OCI-LY1 (cell line): ENCODE measurements at regions not wholly inside any gene's neighbourhood (a gene's known extent, or its start where the extent isn't known, plus 50 kb on each side); places are given as distances from the start of the nearest gene placed in this dataset.
"Not testable (repeated sequence)": the region's sequence is repeated elsewhere in the genome, so short reads cannot be mapped to it uniquely, and the experiment has no call there.

Experiments
- H2AFZ ChIP-seq: fragments of 200-600 bp; sonication (generic), shearing (Covaris generic); 2 replicates; pipeline ENCODE4 v1.6.0; 2014; ENCODE audit warnings: antibody characterized with exemption, mild to moderate bottlenecking, low read length
- H3F3A ChIP-seq: fragments of 200-600 bp; sonication (generic), shearing (Covaris generic); 2 replicates; pipeline ENCODE4 v1.6.0; 2014; ENCODE audit warnings: mild to moderate bottlenecking, antibody characterized with exemption, low read length, moderate library complexity; ENCODE audit not compliant: insufficient read depth
- H3K27ac ChIP-seq: fragments of 200-600 bp; sonication (generic); 2 replicates; pipeline ENCODE4 v1.5.1; 2014; ENCODE audit warnings: low read length, mixed run types, mild to moderate bottlenecking, low read depth; ENCODE audit not compliant: poor library complexity, severe bottlenecking
- H3K27me3 ChIP-seq: fragments of 200-600 bp; sonication (generic); 2 replicates; pipeline ENCODE4 v1.6.0; 2014; ENCODE audit warnings: antibody characterized with exemption, mild to moderate bottlenecking, low read length, moderate library complexity; ENCODE audit not compliant: insufficient read depth
- H3K36me3 ChIP-seq: fragments of 200-600 bp; sonication (generic); 2 replicates; pipeline ENCODE4 v1.6.1; 2014; ENCODE audit warnings: mild to moderate bottlenecking, antibody characterized with exemption, low read length, moderate library complexity, mixed read lengths; ENCODE audit not compliant: insufficient read depth
- H3K4me1 ChIP-seq: fragments of 200-600 bp; sonication (generic); 2 replicates; pipeline ENCODE4 v1.5.1; 2014; ENCODE audit warnings: mild to moderate bottlenecking, low read length, moderate library complexity; ENCODE audit not compliant: insufficient read depth, severe bottlenecking
- H3K4me2 ChIP-seq: fragments of 200-600 bp; sonication (generic), shearing (Covaris generic); 2 replicates; pipeline ENCODE4 v1.6.1; 2014; ENCODE audit warnings: low read length
- H3K4me3 ChIP-seq: fragments of 200-600 bp; sonication (generic); 2 replicates; pipeline ENCODE4 v1.5.1; 2014; ENCODE audit warnings: low read length, low read depth, mild to moderate bottlenecking, mixed read lengths; ENCODE audit not compliant: poor library complexity, severe bottlenecking
- H3K79me2 ChIP-seq: fragments of 200-600 bp; shearing (Covaris generic); 2 replicates; pipeline ENCODE4 v1.6.1; 2016; ENCODE audit warnings: mixed run types, low read length, mixed read lengths; ENCODE audit not compliant: insufficient read depth
- H3K9ac ChIP-seq: fragments of 200-600 bp; sonication (generic), shearing (Covaris generic); 2 replicates; pipeline ENCODE4 v1.6.1; 2014; ENCODE audit warnings: mild to moderate bottlenecking, low read length, mixed read lengths
- H3K9me2 ChIP-seq: fragments of 200-600 bp; sonication (generic), shearing (Covaris generic); 2 replicates; pipeline ENCODE4 v1.6.1; 2014; ENCODE audit warnings: low read depth, mild to moderate bottlenecking, low read length, mixed read lengths
- H3K9me3 ChIP-seq: fragments of 200-600 bp; shearing (Covaris generic); 2 replicates; pipeline ENCODE4 v1.6.1; 2014; ENCODE audit warnings: low read length, mixed read lengths
- H4K20me1 ChIP-seq: fragments of 200-600 bp; sonication (generic), shearing (Covaris generic); 2 replicates; pipeline ENCODE4 v1.6.0; 2016; ENCODE audit warnings: mild to moderate bottlenecking, low read length; ENCODE audit not compliant: insufficient read depth
- EZH2 ChIP-seq: fragments of 200-600 bp; sonication (generic), shearing (Covaris generic); IDR thresholded peaks from 2 replicates; pipeline ENCODE4 v1.8.0; 2017; ENCODE audit warnings: borderline replicate concordance, mixed run types, mild to moderate bottlenecking, antibody characterized with exemption, low read length, moderate library complexity, mixed read lengths
- TF ChIP-seq, protein P1 (sequence below): fragments of 200-600 bp; sonication (generic), shearing (Covaris generic); IDR thresholded peaks from 2 replicates; pipeline ENCODE4 v1.5.1; 2017; ENCODE audit warnings: mild to moderate bottlenecking, antibody characterized with exemption, low read length, moderate library complexity, mixed read lengths

DNA sequence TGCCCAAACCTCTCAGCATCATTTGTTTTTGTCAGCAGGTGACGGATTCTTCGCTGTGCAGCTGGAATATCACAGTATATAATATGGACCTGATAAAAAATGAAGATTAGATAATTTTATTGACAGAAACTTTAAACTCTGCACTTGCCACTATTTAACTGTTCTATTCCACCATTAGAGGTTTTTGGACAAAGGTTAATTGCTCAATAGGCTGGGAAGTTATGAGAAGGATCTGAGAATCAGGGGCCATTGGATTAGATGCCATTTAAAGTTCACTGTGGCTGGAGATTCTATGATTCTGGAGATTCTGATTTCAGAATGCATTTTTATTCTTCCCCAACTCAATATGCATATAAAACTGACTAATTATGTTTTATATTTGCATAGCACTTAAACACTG lies 59.8 kb upstream of the ANXA1 start:
- H3K36me3 ChIP-seq, result no peaks in the 10 kb centered on the region
- H3K27me3 ChIP-seq, result no peaks in the 10 kb centered on the region
- H3K9ac ChIP-seq, result no peak overlapping the region
- no peaks in the 10 kb centered on the region for H3K79me2 ChIP-seq
- no peaks in the 10 kb centered on the region for H4K20me1 ChIP-seq
- TF ChIP-seq EZH2, result no peak
- TF ChIP-seq, protein P1, sequence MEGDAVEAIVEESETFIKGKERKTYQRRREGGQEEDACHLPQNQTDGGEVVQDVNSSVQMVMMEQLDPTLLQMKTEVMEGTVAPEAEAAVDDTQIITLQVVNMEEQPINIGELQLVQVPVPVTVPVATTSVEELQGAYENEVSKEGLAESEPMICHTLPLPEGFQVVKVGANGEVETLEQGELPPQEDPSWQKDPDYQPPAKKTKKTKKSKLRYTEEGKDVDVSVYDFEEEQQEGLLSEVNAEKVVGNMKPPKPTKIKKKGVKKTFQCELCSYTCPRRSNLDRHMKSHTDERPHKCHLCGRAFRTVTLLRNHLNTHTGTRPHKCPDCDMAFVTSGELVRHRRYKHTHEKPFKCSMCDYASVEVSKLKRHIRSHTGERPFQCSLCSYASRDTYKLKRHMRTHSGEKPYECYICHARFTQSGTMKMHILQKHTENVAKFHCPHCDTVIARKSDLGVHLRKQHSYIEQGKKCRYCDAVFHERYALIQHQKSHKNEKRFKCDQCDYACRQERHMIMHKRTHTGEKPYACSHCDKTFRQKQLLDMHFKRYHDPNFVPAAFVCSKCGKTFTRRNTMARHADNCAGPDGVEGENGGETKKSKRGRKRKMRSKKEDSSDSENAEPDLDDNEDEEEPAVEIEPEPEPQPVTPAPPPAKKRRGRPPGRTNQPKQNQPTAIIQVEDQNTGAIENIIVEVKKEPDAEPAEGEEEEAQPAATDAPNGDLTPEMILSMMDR, result no peak
- no peaks in the 10 kb centered on the region for H3K9me3 ChIP-seq
- no peak overlapping the region for H3K4me2 ChIP-seq
- no peak overlapping the region for H3K4me3 ChIP-seq
- no peaks in the 10 kb centered on the region for H3K9me2 ChIP-seq
- H2AFZ ChIP-seq, result no peak overlapping the region
- H3K4me1 ChIP-seq, result no peaks in the 10 kb centered on the region
- no peak overlapping the region for H3K27ac ChIP-seq
- no peaks in the 10 kb centered on the region for H3F3A ChIP-seq

DNA sequence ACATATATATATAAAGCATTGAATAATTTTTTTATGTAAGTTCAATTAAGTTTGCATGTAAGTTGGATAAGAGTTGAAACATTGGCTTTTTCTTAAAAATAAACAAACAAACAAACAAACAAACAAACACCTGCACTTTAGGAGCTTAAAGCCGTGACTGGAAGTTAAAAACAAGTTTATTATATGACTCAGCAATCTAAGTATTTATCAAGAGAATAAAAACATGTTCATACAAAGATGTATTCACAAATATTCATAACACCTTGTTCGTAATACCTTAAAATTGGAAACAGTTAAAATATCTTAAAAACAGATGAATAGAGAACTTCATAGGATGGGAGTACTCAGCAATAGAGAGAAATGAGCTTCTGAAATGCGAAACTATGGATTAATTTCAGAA lies 61.5 kb upstream of the ANXA1 start:
- Histone ChIP-seq H3K36me3 (no peaks in the 10 kb centered on the region), H3K4me2 (no peak overlapping the region), H3K79me2 (no peaks in the 10 kb centered on the region), H2AFZ (no peak overlapping the region), H3K9ac (no peak overlapping the region), H3K4me3 (no peak overlapping the region), H3K9me3 (no peaks in the 10 kb centered on the region), H3F3A (no peaks in the 10 kb centered on the region), H3K27me3 (no peaks in the 10 kb centered on the region), H3K9me2 (no peaks in the 10 kb centered on the region), H3K27ac (no peak overlapping the region), H4K20me1 (no peaks in the 10 kb centered on the region), H3K4me1 (no peaks in the 10 kb centered on the region)
- no peak for TF ChIP-seq EZH2
- TF ChIP-seq, protein P1, result no peak

DNA sequence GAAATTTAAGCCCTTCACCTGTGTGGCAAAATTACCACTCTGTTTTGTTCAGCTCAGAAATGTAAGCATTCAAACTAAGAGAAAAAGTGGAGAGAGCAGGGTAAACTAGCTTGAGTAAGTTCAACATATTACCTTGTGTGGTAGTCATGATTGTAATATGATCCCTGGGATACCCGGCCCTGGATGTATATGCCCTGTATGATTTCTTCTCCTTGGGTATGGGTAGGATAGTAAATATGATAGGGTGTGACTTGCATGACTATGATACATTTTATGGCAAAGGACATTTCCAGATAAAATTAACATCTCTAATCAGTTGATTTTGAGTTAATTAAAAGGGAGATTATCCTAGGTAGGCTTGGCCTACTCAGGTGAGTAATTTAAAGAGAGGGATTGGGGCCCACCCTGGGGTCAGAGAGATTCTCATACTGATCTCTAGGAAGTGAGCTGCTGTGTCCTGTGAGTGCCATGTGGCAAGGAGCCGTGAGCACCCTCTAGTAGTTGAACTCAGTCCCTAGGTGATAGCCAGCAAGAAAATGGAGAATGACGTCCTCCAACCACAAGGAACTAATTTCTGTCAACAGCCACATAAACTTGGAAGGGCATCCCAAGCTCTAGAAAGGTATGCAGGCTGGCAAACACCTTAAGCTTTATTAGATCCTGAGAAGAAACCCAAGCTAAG lies 62.2 kb upstream of the ANXA1 start:
- Histone ChIP-seq H3K27ac (no peak overlapping the region), H2AFZ (no peak overlapping the region), H3K79me2 (no peaks in the 10 kb centered on the region), H3K36me3 (no peaks in the 10 kb centered on the region), H3K4me2 (no peak overlapping the region), H3K9me3 (no peaks in the 10 kb centered on the region), H3K4me1 (no peaks in the 10 kb centered on the region), H3F3A (no peaks in the 10 kb centered on the region), H3K4me3 (no peak overlapping the region), H4K20me1 (no peaks in the 10 kb centered on the region), H3K9ac (no peak overlapping the region), H3K27me3 (no peaks in the 10 kb centered on the region), H3K9me2 (no peaks in the 10 kb centered on the region)
- TF ChIP-seq EZH2, result no peak
- TF ChIP-seq, protein P1, result no peak

DNA sequence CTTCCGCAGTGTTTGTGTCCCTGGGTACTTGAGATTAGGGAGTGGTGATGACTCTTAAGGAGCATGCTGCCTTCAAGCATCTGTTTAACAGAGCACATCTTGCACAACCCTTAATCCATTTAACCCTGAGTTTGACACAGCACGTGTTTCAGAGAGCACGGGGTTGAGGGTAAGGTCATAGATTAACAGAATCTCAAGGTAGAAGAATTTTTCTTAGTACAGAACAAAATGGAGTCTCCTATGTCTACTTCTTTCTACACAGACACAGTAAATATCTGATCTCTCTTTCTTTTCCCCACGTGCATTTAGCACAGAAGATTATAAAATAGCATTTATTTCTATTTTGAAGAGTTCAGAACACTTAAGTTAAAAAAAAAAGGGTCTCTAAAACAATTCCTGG lies 63.8 kb upstream of the ANXA1 start:
- not testable (repeated sequence) for H3K9me2 ChIP-seq, H3K4me2 ChIP-seq, H3K9me3 ChIP-seq, H4K20me1 ChIP-seq, H3K79me2 ChIP-seq, H3K9ac ChIP-seq, H3K36me3 ChIP-seq, H3K27me3 ChIP-seq, H3K4me1 ChIP-seq, H3K4me3 ChIP-seq, H2AFZ ChIP-seq, H3F3A ChIP-seq, H3K27ac ChIP-seq
